HFFc6 (cell line): ENCODE measurements at regions not wholly inside any gene's neighbourhood (a gene's known extent, or its start where the extent isn't known, plus 50 kb on each side); places are given as distances from the start of the nearest gene placed in this dataset.
"Not testable (repeated sequence)": the region's sequence is repeated elsewhere in the genome, so short reads cannot be mapped to it uniquely, and the experiment has no call there.

ENCODE experiments used
- DNase-seq: peaks from one replicate; pipeline ENCODE4 v3.0.0-alpha.2; 2018
- H3K27ac Mint-ChIP-seq: 2 replicates; pipeline ENCODE4 v1.8.0; 2020; ENCODE audit warnings: mild to moderate bottlenecking, mixed read lengths
- H3K27me3 Mint-ChIP-seq: 2 replicates; pipeline ENCODE4 v1.8.0; 2021; ENCODE audit warnings: mild to moderate bottlenecking, moderate library complexity, mixed read lengths; ENCODE audit not compliant: insufficient read depth
- H3K36me3 Mint-ChIP-seq: 2 replicates; pipeline ENCODE4 v1.8.0; 2021; ENCODE audit warnings: low read depth, mixed read lengths
- H3K4me1 Mint-ChIP-seq: 2 replicates; pipeline ENCODE4 v1.8.0; 2020; ENCODE audit warnings: low read depth, mixed read lengths
- H3K4me3 Mint-ChIP-seq: 2 replicates; pipeline ENCODE4 v1.8.0; 2020; ENCODE audit warnings: mild to moderate bottlenecking, moderate library complexity, mixed read lengths
- H3K9me3 Mint-ChIP-seq: 2 replicates; pipeline ENCODE4 v1.8.0; 2020; ENCODE audit warnings: mild to moderate bottlenecking, mixed read lengths
- TF ChIP-seq, protein P1 (sequence below): fragments of 200-600 bp; sonication (generic); IDR thresholded peaks from 2 replicates; pipeline ENCODE4 v1.5.0; 2021; ENCODE audit warnings: antibody characterized with exemption, mild to moderate bottlenecking

DNA sequence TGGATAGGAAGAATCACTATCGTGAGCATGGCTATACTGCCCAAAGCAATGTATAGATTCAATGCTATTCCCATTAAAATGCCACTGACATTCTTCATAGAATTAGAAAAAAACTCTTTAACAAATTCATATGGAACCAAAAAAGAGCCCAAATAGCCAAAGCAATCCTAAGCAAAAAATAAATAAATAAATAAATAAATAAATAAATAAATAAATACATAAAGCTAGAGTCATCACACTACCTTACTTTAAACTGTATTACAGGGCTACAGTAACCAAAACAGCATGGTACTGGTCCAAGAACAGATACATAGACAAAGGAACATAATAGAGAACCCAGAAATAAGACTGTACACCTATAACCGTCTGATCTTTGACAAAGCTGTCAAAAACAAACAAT lies 180.4 kb upstream of the CDKN2B start:
- no peak overlapping the region for H3K27ac Mint-ChIP-seq
- no peaks in the 10 kb centered on the region for H3K4me1 Mint-ChIP-seq
- TF ChIP-seq, protein P1, sequence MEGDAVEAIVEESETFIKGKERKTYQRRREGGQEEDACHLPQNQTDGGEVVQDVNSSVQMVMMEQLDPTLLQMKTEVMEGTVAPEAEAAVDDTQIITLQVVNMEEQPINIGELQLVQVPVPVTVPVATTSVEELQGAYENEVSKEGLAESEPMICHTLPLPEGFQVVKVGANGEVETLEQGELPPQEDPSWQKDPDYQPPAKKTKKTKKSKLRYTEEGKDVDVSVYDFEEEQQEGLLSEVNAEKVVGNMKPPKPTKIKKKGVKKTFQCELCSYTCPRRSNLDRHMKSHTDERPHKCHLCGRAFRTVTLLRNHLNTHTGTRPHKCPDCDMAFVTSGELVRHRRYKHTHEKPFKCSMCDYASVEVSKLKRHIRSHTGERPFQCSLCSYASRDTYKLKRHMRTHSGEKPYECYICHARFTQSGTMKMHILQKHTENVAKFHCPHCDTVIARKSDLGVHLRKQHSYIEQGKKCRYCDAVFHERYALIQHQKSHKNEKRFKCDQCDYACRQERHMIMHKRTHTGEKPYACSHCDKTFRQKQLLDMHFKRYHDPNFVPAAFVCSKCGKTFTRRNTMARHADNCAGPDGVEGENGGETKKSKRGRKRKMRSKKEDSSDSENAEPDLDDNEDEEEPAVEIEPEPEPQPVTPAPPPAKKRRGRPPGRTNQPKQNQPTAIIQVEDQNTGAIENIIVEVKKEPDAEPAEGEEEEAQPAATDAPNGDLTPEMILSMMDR, result no peak

DNA sequence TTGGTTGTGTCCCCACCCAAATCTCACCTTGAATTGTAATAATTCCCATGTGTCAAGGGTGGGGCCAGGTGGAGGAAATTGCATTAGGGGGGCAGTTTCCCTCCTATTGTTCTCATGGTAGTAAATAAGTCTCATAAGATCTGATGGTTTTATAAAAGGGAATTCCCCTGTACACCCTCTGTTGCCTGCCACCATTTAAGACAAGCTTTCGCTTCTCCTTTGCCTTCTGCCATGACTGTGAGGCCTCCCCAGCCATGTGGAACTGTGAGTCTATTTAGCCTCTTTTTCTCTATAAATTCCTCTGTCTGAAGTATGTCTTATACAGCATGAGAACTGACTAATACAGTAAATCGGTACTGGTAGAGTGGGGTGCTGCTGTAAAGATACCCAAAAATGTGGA lies 187.9 kb upstream of the CDKN2B start:
- H3K4me3 Mint-ChIP-seq, H3K27me3 Mint-ChIP-seq, H3K4me1 Mint-ChIP-seq, H3K9me3 Mint-ChIP-seq, H3K36me3 Mint-ChIP-seq, H3K27ac Mint-ChIP-seq, DNase-seq: not testable (repeated sequence)

More for the DNA sequence above, 180.4 kb upstream of the CDKN2B start:
- Mint-ChIP-seq H3K36me3 (no peaks in the 10 kb centered on the region), H3K4me3 (no peak overlapping the region), H3K27me3 (peaks cover 21% of the 10 kb centered on the region), H3K9me3 (no peaks in the 10 kb centered on the region)
- DNase-seq, result no peak

DNA sequence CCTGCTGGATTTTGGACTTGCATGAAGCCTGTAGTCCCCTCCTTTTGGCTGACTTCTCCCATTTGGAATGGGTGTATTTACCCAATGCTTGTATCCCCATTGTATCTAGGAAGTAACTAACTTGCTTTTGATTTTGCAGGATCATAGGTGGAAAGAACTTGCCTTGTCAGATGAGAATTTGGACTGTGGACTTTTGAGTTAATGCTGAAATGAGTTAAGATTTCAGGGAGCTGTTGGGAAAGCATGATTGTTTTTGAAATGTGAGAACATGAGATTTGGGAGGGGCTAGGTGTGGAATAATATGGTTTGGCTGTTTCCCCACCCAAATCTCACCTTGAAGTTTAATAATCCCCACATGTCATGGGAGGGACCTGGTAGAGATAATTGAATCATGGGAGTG lies 189.6 kb upstream of the CDKN2B start:
- Mint-ChIP-seq H3K4me1 (peaks cover 15% of the 10 kb centered on the region), H3K27me3 (peaks cover 5% of the 10 kb centered on the region), H3K27ac (no peak overlapping the region), H3K9me3 (no peaks in the 10 kb centered on the region), H3K36me3 (0 out of 2 replicates have a peak, but pooled peaks cover 8% of the 10 kb centered on the region), H3K4me3 (no peak overlapping the region)
- TF ChIP-seq, protein P1, result no peak
- no peak for DNase-seq

DNA sequence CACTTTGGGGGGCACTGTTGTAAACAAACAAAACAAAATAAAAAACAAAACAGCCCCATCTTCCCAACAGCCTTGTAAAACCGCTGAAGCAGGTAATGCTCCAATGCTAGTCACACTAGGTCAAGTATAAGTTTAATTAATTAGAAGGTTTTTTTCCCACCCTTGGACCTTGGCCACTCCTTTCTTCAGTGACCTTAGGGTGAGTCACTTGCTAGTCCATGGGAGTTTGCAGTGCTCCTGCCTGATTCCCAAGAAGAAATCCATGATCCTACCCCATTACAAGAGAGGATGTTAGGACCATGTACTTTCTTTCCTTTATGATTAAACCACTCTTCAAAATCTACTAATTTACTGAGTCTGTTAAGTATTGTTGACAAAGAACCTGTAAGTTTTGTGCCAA lies 192.2 kb upstream of the CDKN2B start:
- Mint-ChIP-seq H3K9me3 (no peaks in the 10 kb centered on the region), H3K36me3 (0 out of 2 replicates have a peak, but pooled peaks cover 8% of the 10 kb centered on the region), H3K4me3 (no peak overlapping the region), H3K4me1 (peaks cover 19% of the 10 kb centered on the region), H3K27me3 (peaks cover 5% of the 10 kb centered on the region), H3K27ac (no peak overlapping the region)
- DNase-seq, result no peak
- TF ChIP-seq, protein P1, result no peak

DNA sequence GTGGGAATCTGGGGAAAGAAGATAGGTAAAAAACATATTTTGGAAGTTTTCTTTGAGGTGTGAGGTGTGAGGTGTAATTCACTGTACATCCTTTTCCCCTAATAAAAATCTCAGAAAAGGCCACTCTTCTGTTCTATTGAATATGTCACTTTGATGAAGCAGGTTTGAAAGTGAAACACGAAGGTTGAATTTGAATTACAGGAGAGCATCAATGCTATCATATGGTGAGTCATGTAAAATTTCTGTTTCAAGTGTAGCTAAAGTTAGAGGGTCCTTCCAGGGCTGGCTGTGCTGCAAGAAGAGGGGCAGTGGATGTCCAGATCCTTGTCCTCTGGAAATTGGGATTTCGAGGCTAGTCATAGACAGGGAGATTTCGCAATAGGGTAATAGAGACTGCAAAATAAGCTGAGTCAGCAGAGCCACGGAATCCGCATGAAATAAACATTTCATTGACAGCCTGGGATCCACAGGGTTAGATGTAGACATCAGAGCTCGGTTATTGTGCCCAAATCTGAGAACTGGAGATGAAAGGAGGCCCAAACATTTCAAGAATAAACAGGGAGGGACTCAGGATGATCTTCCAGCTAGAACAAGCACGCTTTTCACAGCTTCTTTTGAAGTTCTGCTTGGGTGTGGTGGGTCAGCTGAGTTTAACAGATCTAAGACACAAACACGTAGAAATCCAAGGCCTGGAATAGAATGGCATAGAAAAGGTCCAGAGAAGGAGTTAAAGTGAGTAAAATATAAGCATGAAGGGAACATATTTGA lies 194.4 kb upstream of the CDKN2B start:
- peak overlapping the region; percentile 60 for H3K4me3 Mint-ChIP-seq
- DNase-seq, result no peak
- H3K9me3 Mint-ChIP-seq, result no peaks in the 10 kb centered on the region
- no peak overlapping the region for H3K27ac Mint-ChIP-seq
- peaks cover 24% of the 10 kb centered on the region for H3K4me1 Mint-ChIP-seq
- H3K27me3 Mint-ChIP-seq, result no peaks in the 10 kb centered on the region
- H3K36me3 Mint-ChIP-seq, result no peaks in the 10 kb centered on the region
- TF ChIP-seq, protein P1, result no peak

DNA sequence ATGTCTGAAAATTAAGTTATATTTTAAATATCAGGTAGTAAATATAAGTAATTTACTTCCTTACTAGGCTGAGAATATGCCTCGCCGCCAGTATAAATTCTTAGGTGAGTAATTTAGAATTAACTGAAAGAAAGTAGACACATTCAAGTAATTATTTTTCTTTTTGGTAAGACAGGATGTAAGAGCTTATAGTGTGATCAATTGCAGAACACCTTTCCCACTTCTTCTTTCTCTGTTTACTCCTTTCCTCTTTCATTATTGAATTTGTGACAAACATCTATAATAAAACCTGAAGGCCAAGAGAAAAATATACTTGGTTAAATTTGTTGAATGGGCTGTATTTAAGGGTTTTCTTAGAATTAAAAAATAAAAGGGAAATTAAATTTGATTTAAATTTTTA lies 195.1 kb upstream of the CDKN2B start:
- TF ChIP-seq, protein P1, result no peak
- Mint-ChIP-seq H3K9me3 (no peaks in the 10 kb centered on the region), H3K4me3 (no peak overlapping the region), H3K27me3 (no peaks in the 10 kb centered on the region), H3K27ac (no peak overlapping the region), H3K36me3 (no peaks in the 10 kb centered on the region), H3K4me1 (peaks cover 31% of the 10 kb centered on the region)
- no peak for DNase-seq
